ENCODE measurements at regions not wholly inside any gene's neighbourhood (a gene's known extent, or its start where the extent isn't known, plus 50 kb on each side); places are given as distances from the start of the nearest gene placed in this dataset.

- TF ChIP-seq CTCF (IDR thresholded peaks at IDR 0.05): no peak
- H3K9me3 ChIP-seq: no peaks in the 10 kb centered on the region
- H3K27me3 ChIP-seq: no peaks in the 10 kb centered on the region
- no peaks in the 10 kb centered on the region for H3K36me3 ChIP-seq
- intact Hi-C loops (cut with DNase I): no loop called here
- DNase-seq (ENCODE audit: low spot score in 2 of 2): no peak
- H3K4me3 ChIP-seq: no peak overlapping the region
- no peaks in the 10 kb centered on the region for H3K4me1 ChIP-seq
- no peak overlapping the region for H3K27ac ChIP-seq
Measured at GRCh38 chr7:79612903-79613302, 159.4 kb upstream of the MAGI2 start.

GRCh38 chr7:79612022-79612421, 158.6 kb upstream of the MAGI2 start:
- H3K4me1 ChIP-seq: no peaks in the 10 kb centered on the region
- H3K4me3 ChIP-seq: no peak overlapping the region
- H3K27me3 ChIP-seq: no peaks in the 10 kb centered on the region
- intact Hi-C loops (cut with DNase I): no loop called here
- no peak for DNase-seq (ENCODE audit: low spot score in 2 of 2)
- no peak overlapping the region for H3K27ac ChIP-seq
- no peak for TF ChIP-seq CTCF (IDR thresholded peaks at IDR 0.05)
- no peaks in the 10 kb centered on the region for H3K36me3 ChIP-seq
- H3K9me3 ChIP-seq: no peaks in the 10 kb centered on the region

- Histone ChIP-seq H3K9me3 (peaks cover 0 to 3% of the 10 kb centered on the region in 2 donors), H3K36me3 (no peaks in the 10 kb centered on the region)
- intact Hi-C loops (cut with DNase I): no loop called here
Measured at GRCh38 chr7:79610748-79611304, 157.4 kb upstream of the MAGI2 start.

GRCh38 chr7:79610313-79610712, 156.8 kb upstream of the MAGI2 start:
- no peak for DNase-seq (ENCODE audit: low spot score in 2 of 2)
- H3K27me3 ChIP-seq: no peaks in the 10 kb centered on the region
- intact Hi-C loops (cut with DNase I): no loop called here
- peaks cover 0 to 6% of the 10 kb centered on the region in 2 donors for H3K9me3 ChIP-seq
- H3K4me1 ChIP-seq: no peaks in the 10 kb centered on the region
- no peaks in the 10 kb centered on the region for H3K36me3 ChIP-seq
- H3K4me3 ChIP-seq: no peak overlapping the region
- H3K27ac ChIP-seq: no peak overlapping the region
- TF ChIP-seq CTCF (IDR thresholded peaks at IDR 0.05): no peak

More at GRCh38 chr7:79610748-79611304, 157.4 kb upstream of the MAGI2 start:
- Histone ChIP-seq H3K4me3 (no peak overlapping the region), H3K27me3 (no peaks in the 10 kb centered on the region), H3K4me1 (no peaks in the 10 kb centered on the region), H3K27ac (no peak overlapping the region)
- no peak for TF ChIP-seq CTCF (IDR thresholded peaks at IDR 0.05)
- DNase-seq (ENCODE audit: low spot score in 2 of 2): no peak

GRCh38 chr7:79608005-79608404, 154.5 kb upstream of the MAGI2 start:
- no peaks in the 10 kb centered on the region for H3K27me3 ChIP-seq
- intact Hi-C loops (cut with DNase I): no loop called here
- no peaks in the 10 kb centered on the region for H3K36me3 ChIP-seq
- H3K4me3 ChIP-seq: no peak overlapping the region
- no peak overlapping the region for H3K27ac ChIP-seq
- no peaks in the 10 kb centered on the region for H3K4me1 ChIP-seq
- no peak for DNase-seq (ENCODE audit: low spot score in 2 of 2)
- TF ChIP-seq CTCF (IDR thresholded peaks at IDR 0.05): no peak
- H3K9me3 ChIP-seq: peaks cover 0 to 6% of the 10 kb centered on the region in 2 donors

- DNase-seq (ENCODE audit: low spot score in 2 of 2): no peak
- Histone ChIP-seq H3K9me3 (peaks cover 0 to 6% of the 10 kb centered on the region in 2 donors), H3K27me3 (no peaks in the 10 kb centered on the region), H3K27ac (no peak overlapping the region), H3K36me3 (no peaks in the 10 kb centered on the region), H3K4me1 (no peaks in the 10 kb centered on the region), H3K4me3 (no peak overlapping the region)
- intact Hi-C loops (cut with DNase I): no loop called here
- no peak for TF ChIP-seq CTCF (IDR thresholded peaks at IDR 0.05)
Measured at GRCh38 chr7:79604841-79605240, 151.4 kb upstream of the MAGI2 start.

Data from ascending aorta (tissue), 2 donors.